ENCODE measurements at regions not wholly inside any gene's neighbourhood (a gene's known extent, or its start where the extent isn't known, plus 50 kb on each side); places are given as distances from the start of the nearest gene placed in this dataset.

DNA sequence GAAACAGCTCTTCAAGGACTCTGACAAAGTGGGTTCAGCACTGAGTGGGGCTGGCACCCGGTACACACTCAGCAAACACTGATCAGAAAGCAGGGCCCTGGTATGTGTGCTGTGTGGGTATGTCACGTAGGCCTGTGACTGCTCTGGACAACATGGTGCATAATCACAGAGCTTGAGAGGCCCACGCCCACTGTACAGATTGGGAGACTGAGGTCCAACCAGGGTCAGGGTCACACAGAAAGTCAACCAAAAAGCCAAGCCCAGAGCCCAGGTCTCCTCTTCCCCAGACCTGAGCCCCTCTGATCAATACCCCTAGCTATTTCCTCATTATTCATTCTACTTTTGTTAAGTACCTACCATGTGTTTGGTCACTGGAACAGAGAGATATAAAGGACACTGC lies 166.1 kb upstream of the LINGO1 start:
- TF ChIP-seq GATA3 (IDR thresholded peaks at IDR 0.05; ENCODE audit: low read depth, low read length): no peak
- TF ChIP-seq GATA2 (IDR thresholded peaks at IDR 0.05; ENCODE audit: low read depth, low read length): no peak
